CD4-positive, alpha-beta memory T cell (primary cell): ENCODE measurements at regions not wholly inside any gene's neighbourhood (a gene's known extent, or its start where the extent isn't known, plus 50 kb on each side); places are given as distances from the start of the nearest gene placed in this dataset.

Experiments used
- CTCF ChIA-PET: fragments of 350-600 bp; sonication (Branson Sonifier 250); formaldehyde crosslinking; loops from one replicate; lab custom pipeline; 2021; ENCODE audit warnings: inconsistent platforms; ENCODE audit not compliant: partially characterized antibody; lab: Charles Lee
- POLR2A ChIA-PET: fragments of 350-600 bp; sonication (Branson Sonifier 250); formaldehyde crosslinking; loops from one replicate; lab custom pipeline; 2021; ENCODE audit not compliant: partially characterized antibody; lab: Charles Lee
- DNase-seq, 5 donors: peaks; one replicate each; pipeline versions ENCODE4 v3.0.0 to v3.0.0-alpha.2; 2020 to 2022; ENCODE audit warnings: mixed read lengths in 1 of 5
- H3K27ac ChIP-seq: one replicate; pipeline ENCODE4 v1.7.0; 2013; ENCODE audit warnings: low read depth, low read length
- H3K27me3 ChIP-seq: 2 replicates; pipeline ENCODE4 v1.7.0; 2013; ENCODE audit warnings: mild to moderate bottlenecking, low read length, moderate library complexity; ENCODE audit not compliant: insufficient read depth
- H3K36me3 ChIP-seq: 2 replicates; pipeline ENCODE4 v1.7.0; 2013; ENCODE audit warnings: mild to moderate bottlenecking, low read length, moderate library complexity; ENCODE audit not compliant: insufficient read depth
- H3K4me1 ChIP-seq: 2 replicates; pipeline ENCODE4 v1.7.0; 2013; ENCODE audit warnings: mild to moderate bottlenecking, low read length, moderate library complexity; ENCODE audit not compliant: insufficient read depth
- H3K4me3 ChIP-seq, 2 donors: one replicate each; pipeline ENCODE4 v1.7.0; 2013; ENCODE audit warnings: low read length in 2 of 2, mild to moderate bottlenecking in 1 of 2
- H3K9me3 ChIP-seq, 2 donors: one replicate each; pipeline ENCODE4 v1.7.0; 2013; ENCODE audit warnings: low read length in 2 of 2, control low read depth in 1 of 2; ENCODE audit not compliant: control insufficient read depth in 1 of 2
- H3K27ac Mint-ChIP-seq, 7 donors: one replicate each; pipeline ENCODE4 v1.8.0; 2020 to 2021; ENCODE audit warnings: mixed read lengths in 7 of 7, mild to moderate bottlenecking in 6 of 7, inconsistent platforms in 3 of 7, moderate library complexity in 3 of 7
- H3K27me3 Mint-ChIP-seq, 2 donors: one replicate each; pipeline ENCODE4 v1.8.0; 2020 to 2021; ENCODE audit warnings: mixed read lengths in 2 of 2
- H3K36me3 Mint-ChIP-seq, 2 donors: one replicate each; pipeline ENCODE4 v1.8.0; 2020 to 2021; ENCODE audit warnings: mixed read lengths in 2 of 2, inconsistent platforms in 1 of 2, mild to moderate bottlenecking in 1 of 2
- H3K4me1 Mint-ChIP-seq, 4 donors: one replicate each; pipeline ENCODE4 v1.8.0; 2020 to 2021; ENCODE audit warnings: mixed read lengths in 4 of 4, mild to moderate bottlenecking in 1 of 4
- H3K4me3 Mint-ChIP-seq, 8 donors: one replicate each; pipeline ENCODE4 v1.8.0; 2020 to 2021; ENCODE audit warnings: mixed read lengths in 8 of 8, mild to moderate bottlenecking in 7 of 8, moderate library complexity in 6 of 8, inconsistent platforms in 3 of 8
- H3K9me3 Mint-ChIP-seq, 8 donors: one replicate each; pipeline ENCODE4 v1.8.0; 2020 to 2021; ENCODE audit warnings: mixed read lengths in 8 of 8, mild to moderate bottlenecking in 5 of 8, inconsistent platforms in 3 of 8, moderate library complexity in 1 of 8
- intact Hi-C: fragments of 100-400 bp; cut with micrococcal nuclease; formaldehyde crosslinking; loops from one replicate; pipeline ENCODE4 v1.15.1; 2023

- Mint-ChIP-seq H3K27ac (peak overlapping the region in 1 of 7 donors; percentile 13), H3K36me3 (peaks cover 0 to 5% of the 10 kb centered on the region in 2 donors), H3K4me1 (no peaks in the 10 kb centered on the region), H3K4me3 (no peak overlapping the region), H3K9me3 (peaks cover 3 to 30% (median 24%) of the 10 kb centered on the region in 8 donors), H3K27me3 (peaks cover 3 to 5% of the 10 kb centered on the region in 2 donors)
- H3K27ac ChIP-seq: no peak overlapping the region
- ChIA-PET POLR2A (no interaction called here), CTCF (no interaction called here)
- H3K27me3 ChIP-seq: peaks cover 3% of the 10 kb centered on the region
- no peaks in the 10 kb centered on the region for H3K4me1 ChIP-seq
- intact Hi-C loops: no loop called here
- no peaks in the 10 kb centered on the region for H3K36me3 ChIP-seq
- H3K9me3 ChIP-seq: no peaks in the 10 kb centered on the region
- no peak for DNase-seq
- H3K4me3 ChIP-seq: no peak overlapping the region
These were observed 420.8 kb downstream of the CCDC91 start for GRCh38 chr12:28611115-28611435.

- CTCF ChIA-PET: no interaction called here
- Histone ChIP-seq H3K4me3 (no peak overlapping the region), H3K27me3 (peaks cover 3% of the 10 kb centered on the region), H3K4me1 (no peaks in the 10 kb centered on the region), H3K27ac (no peak overlapping the region), H3K9me3 (no peaks in the 10 kb centered on the region), H3K36me3 (no peaks in the 10 kb centered on the region)
- Mint-ChIP-seq H3K36me3 (peaks cover 0 to 6% of the 10 kb centered on the region in 2 donors), H3K4me1 (no peaks in the 10 kb centered on the region), H3K9me3 (peaks cover 3 to 27% (median 21%) of the 10 kb centered on the region in 8 donors), H3K27me3 (peaks cover 3 to 5% of the 10 kb centered on the region in 2 donors), H3K4me3 (no peak overlapping the region), H3K27ac (no peak overlapping the region)
- POLR2A ChIA-PET: no interaction called here
- intact Hi-C loops: no loop called here
- DNase-seq: no peak
These were observed 421.2 kb downstream of the CCDC91 start for GRCh38 chr12:28611449-28611848.

GRCh38 chr12:28618171-28618570, 427.9 kb downstream of the CCDC91 start:
- CTCF ChIA-PET: no interaction called here
- H3K27me3 ChIP-seq: no peaks in the 10 kb centered on the region

DNA sequence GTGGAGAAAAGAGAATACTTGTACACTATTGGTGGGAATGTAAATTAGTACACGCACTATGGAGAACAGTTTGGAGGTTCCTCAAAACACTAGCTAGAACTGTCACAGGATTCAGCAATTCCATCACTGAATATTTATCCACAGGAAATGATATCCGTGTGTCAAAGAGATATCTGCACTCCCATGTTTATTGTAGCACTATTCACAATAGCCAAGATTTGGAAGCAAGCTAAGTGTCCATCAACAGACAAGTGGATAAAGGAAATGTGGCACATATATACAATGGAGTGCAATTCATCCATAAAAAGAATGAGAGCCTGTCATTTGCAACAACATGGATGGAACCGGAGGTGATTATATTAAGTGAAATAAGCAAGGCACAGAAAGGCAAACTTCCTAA, 428.5 kb downstream of the CCDC91 start:
- Mint-ChIP-seq H3K4me1 (no peaks in the 10 kb centered on the region), H3K27me3 (peaks cover 0 to 6% of the 10 kb centered on the region in 2 donors), H3K27ac (no peak overlapping the region), H3K36me3 (peaks cover 0 to 5% of the 10 kb centered on the region in 2 donors), H3K4me3 (no peak overlapping the region), H3K9me3 (peaks cover 0 to 9% (median 1%) of the 10 kb centered on the region in 8 donors)
- Histone ChIP-seq H3K4me1 (no peaks in the 10 kb centered on the region), H3K36me3 (no peaks in the 10 kb centered on the region), H3K27me3 (no peaks in the 10 kb centered on the region), H3K27ac (no peak overlapping the region), H3K4me3 (no peak overlapping the region), H3K9me3 (no peaks in the 10 kb centered on the region)
- no peak for DNase-seq
- CTCF ChIA-PET: no interaction called here
- intact Hi-C loops: no loop called here
- POLR2A ChIA-PET: no interaction called here

More at GRCh38 chr12:28618171-28618570, 427.9 kb downstream of the CCDC91 start:
- DNase-seq: no peak
- H3K27ac ChIP-seq: no peak overlapping the region
- peaks cover 0 to 5% of the 10 kb centered on the region in 2 donors for H3K36me3 Mint-ChIP-seq
- H3K9me3 Mint-ChIP-seq: peaks cover 0 to 9% (median 1%) of the 10 kb centered on the region in 8 donors
- no peaks in the 10 kb centered on the region for H3K9me3 ChIP-seq
- H3K27me3 Mint-ChIP-seq: peaks cover 0 to 6% of the 10 kb centered on the region in 2 donors
- H3K4me1 ChIP-seq: no peaks in the 10 kb centered on the region
- H3K27ac Mint-ChIP-seq: no peak overlapping the region
- POLR2A ChIA-PET: no interaction called here
- intact Hi-C loops: no loop called here
- no peaks in the 10 kb centered on the region for H3K4me1 Mint-ChIP-seq
- no peaks in the 10 kb centered on the region for H3K36me3 ChIP-seq
- no peak overlapping the region for H3K4me3 ChIP-seq
- H3K4me3 Mint-ChIP-seq: no peak overlapping the region

DNA sequence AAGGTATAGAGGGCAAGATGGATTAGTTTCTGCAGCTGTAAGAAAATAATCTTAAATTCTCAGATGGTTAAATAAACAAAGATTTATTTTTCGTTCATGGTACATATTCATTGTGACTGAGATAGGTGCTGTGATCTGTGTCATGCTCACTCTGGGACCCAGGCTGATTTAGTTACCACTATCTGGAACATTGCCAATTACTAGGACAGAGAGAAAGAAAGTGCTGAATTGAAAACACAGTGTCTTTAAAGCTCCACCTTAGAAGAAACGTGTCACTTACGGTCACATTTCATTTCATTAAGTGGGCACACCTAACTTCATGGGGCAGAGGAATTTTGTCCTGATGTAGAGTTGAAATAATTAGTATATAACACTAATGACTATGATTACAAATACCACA, 430.0 kb downstream of the CCDC91 start:
- POLR2A ChIA-PET: no interaction called here
- no peak overlapping the region for H3K4me3 Mint-ChIP-seq
- no peaks in the 10 kb centered on the region for H3K36me3 ChIP-seq

DNA sequence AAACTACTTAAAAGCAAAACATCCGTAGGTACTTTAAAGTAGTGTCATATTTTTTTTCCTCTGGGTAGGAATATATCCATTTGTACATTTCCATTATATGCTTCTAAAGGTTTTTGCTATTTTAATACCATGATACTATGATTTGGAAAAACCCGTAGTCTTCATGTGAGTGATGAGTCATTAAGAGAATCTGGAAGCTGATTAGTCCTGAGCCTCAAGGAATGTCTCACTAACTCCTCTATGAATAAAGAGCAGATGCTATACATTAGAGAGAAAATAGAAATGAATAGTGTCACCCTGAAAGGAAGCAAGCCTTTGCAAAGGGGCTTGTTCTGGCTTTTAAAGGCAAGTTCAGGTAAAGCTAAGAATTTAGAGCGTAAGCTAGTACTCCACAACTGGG, 432.1 kb downstream of the CCDC91 start:
- H3K36me3 ChIP-seq: no peaks in the 10 kb centered on the region
- no peaks in the 10 kb centered on the region for H3K27me3 ChIP-seq
- H3K9me3 ChIP-seq: no peaks in the 10 kb centered on the region
- H3K27ac Mint-ChIP-seq: no peak overlapping the region
- ChIA-PET POLR2A (no interaction called here), CTCF (no interaction called here)
- intact Hi-C loops: no loop called here
- H3K9me3 Mint-ChIP-seq: no peaks in the 10 kb centered on the region
- H3K4me1 ChIP-seq: no peaks in the 10 kb centered on the region
- DNase-seq: no peak
- H3K4me1 Mint-ChIP-seq: no peaks in the 10 kb centered on the region
- H3K36me3 Mint-ChIP-seq: no peaks in the 10 kb centered on the region
- H3K4me3 Mint-ChIP-seq: no peak overlapping the region
- peaks cover 0 to 4% of the 10 kb centered on the region in 2 donors for H3K27me3 Mint-ChIP-seq
- H3K4me3 ChIP-seq: no peak overlapping the region
- H3K27ac ChIP-seq: no peak overlapping the region

More for the DNA sequence above, 430.0 kb downstream of the CCDC91 start:
- no peaks in the 10 kb centered on the region for H3K9me3 ChIP-seq
- intact Hi-C loops: no loop called here
- no peaks in the 10 kb centered on the region for H3K27me3 ChIP-seq
- H3K4me1 ChIP-seq: no peaks in the 10 kb centered on the region
- Mint-ChIP-seq H3K4me1 (no peaks in the 10 kb centered on the region), H3K36me3 (peaks cover 0 to 5% of the 10 kb centered on the region in 2 donors), H3K27ac (no peak overlapping the region), H3K9me3 (peaks cover 0 to 9% (median under 1%) of the 10 kb centered on the region in 8 donors), H3K27me3 (peaks cover 0 to 4% of the 10 kb centered on the region in 2 donors)
- no peak overlapping the region for H3K27ac ChIP-seq
- no peak overlapping the region for H3K4me3 ChIP-seq
- DNase-seq: no peak
- CTCF ChIA-PET: no interaction called here

DNA sequence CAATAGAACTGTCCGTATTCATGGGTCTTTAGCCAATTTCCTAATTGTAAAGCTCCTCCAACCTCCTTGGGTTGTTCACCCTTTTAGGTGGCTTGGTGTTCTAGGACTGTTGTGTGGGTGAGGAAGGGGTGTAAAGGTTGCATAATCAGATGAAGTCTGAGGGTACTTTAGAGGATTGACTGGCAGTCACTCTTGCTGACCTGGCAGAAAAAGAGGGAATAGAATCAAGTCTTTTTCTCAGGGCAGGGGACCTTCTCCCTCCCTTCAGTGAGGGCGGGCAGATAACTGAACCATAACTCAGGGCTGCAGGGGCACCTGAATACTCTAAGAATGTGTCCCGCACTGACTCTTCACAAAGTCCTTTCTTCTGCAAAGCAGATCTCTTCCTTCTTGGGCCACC, 436.2 kb downstream of the CCDC91 start:
- Mint-ChIP-seq H3K4me3 (no peak overlapping the region), H3K9me3 (no peaks in the 10 kb centered on the region), H3K36me3 (no peaks in the 10 kb centered on the region), H3K27me3 (peaks cover 0 to 2% of the 10 kb centered on the region in 2 donors), H3K27ac (no peak overlapping the region), H3K4me1 (no peaks in the 10 kb centered on the region)
- no peak for DNase-seq
- Histone ChIP-seq H3K4me3 (no peak overlapping the region), H3K9me3 (no peaks in the 10 kb centered on the region), H3K27ac (no peak overlapping the region), H3K4me1 (no peaks in the 10 kb centered on the region), H3K27me3 (no peaks in the 10 kb centered on the region), H3K36me3 (no peaks in the 10 kb centered on the region)
- intact Hi-C loops: no loop called here
- CTCF ChIA-PET: no interaction called here
- POLR2A ChIA-PET: no interaction called here

GRCh38 chr12:28629691-28630090, 439.4 kb downstream of the CCDC91 start:
- intact Hi-C loops: no loop called here
- Mint-ChIP-seq H3K36me3 (no peaks in the 10 kb centered on the region), H3K27me3 (peaks cover 0 to 2% of the 10 kb centered on the region in 2 donors), H3K4me1 (no peaks in the 10 kb centered on the region), H3K27ac (no peak overlapping the region), H3K4me3 (no peak overlapping the region), H3K9me3 (no peaks in the 10 kb centered on the region)
- no peaks in the 10 kb centered on the region for H3K27me3 ChIP-seq
- H3K4me3 ChIP-seq: no peak overlapping the region
- no peak for DNase-seq
- H3K4me1 ChIP-seq: no peaks in the 10 kb centered on the region
- H3K9me3 ChIP-seq: no peaks in the 10 kb centered on the region
- ChIA-PET CTCF (interaction anchor here (1.0 kb wide), 1 partner anchor 12 kb away, joined by 4 read pairs; no protein-coding TSS in a partner anchor), POLR2A (no interaction called here)
- no peaks in the 10 kb centered on the region for H3K36me3 ChIP-seq
- H3K27ac ChIP-seq: no peak overlapping the region
